ENCODE measurements at regions not wholly inside any gene's neighbourhood (a gene's known extent, or its start where the extent isn't known, plus 50 kb on each side); places are given as distances from the start of the nearest gene placed in this dataset.
A peak's percentile ranks its signal among the peaks of the same experiment; 100 is the strongest.

- no peaks in the 10 kb centered on the region for H3K36me3 ChIP-seq
- 30% methylated on average over 1 of the region's 1 CpG for WGBS
- H3K4me3 ChIP-seq, result no peak overlapping the region
- intact Hi-C loops (cut with DNase I), result no loop called here
- H3K4me1 ChIP-seq, result no peaks in the 10 kb centered on the region
- H3K27me3 ChIP-seq, result no peaks in the 10 kb centered on the region
- no peak overlapping the region for H3K27ac ChIP-seq (replicated peaks in 1 of 4)
- H3K9me3 ChIP-seq, result no peaks in the 10 kb centered on the region
- TF ChIP-seq POLR2A (IDR thresholded peaks at IDR 0.05; ENCODE audit: low read depth) (no peak), EP300 (IDR thresholded peaks at IDR 0.05) (no peak), POLR2AphosphoS5 (IDR thresholded peaks at IDR 0.05) (no peak), CTCF (IDR thresholded peaks at IDR 0.05) (no peak)
- no peak for DNase-seq (ENCODE audit: extremely low spot score)
Measured at GRCh38 chr4:45368832-45369231, 642.5 kb upstream of the GNPDA2 start.

GRCh38 chr4:45363931-45364330 is 637.6 kb upstream of the GNPDA2 start:
- intact Hi-C loops (cut with DNase I), result no loop called here
- WGBS, result 64% methylated on average over 3 of the region's 3 CpGs
- peaks cover 0 to 3% (median 0%) of the 10 kb centered on the region in 4 donors for H3K9me3 ChIP-seq

GRCh38 chr4:45358573-45359506 is 632.5 kb upstream of the GNPDA2 start:
- WGBS, result 69% methylated on average over 3 of the region's 3 CpGs
- no peak overlapping the region for H3K4me3 ChIP-seq
- intact Hi-C loops (cut with DNase I), result no loop called here
- no peaks in the 10 kb centered on the region for H3K36me3 ChIP-seq
- TF ChIP-seq POLR2AphosphoS5 (IDR thresholded peaks at IDR 0.05), result no peak
- no peak for TF ChIP-seq EP300 (IDR thresholded peaks at IDR 0.05)
- no peak for DNase-seq (ENCODE audit: extremely low spot score)
- H3K27me3 ChIP-seq, result no peaks in the 10 kb centered on the region
- H3K27ac ChIP-seq (replicated peaks in 1 of 4), result no peak overlapping the region
- no peaks in the 10 kb centered on the region for H3K4me1 ChIP-seq
- H3K9me3 ChIP-seq, result peaks cover 0 to 3% (median 0%) of the 10 kb centered on the region in 4 donors

More at GRCh38 chr4:45363931-45364330, 637.6 kb upstream of the GNPDA2 start:
- TF ChIP-seq CTCF (IDR thresholded peaks at IDR 0.05) (no peak), EP300 (IDR thresholded peaks at IDR 0.05) (no peak), POLR2A (IDR thresholded peaks at IDR 0.05; ENCODE audit: low read depth) (no peak), POLR2AphosphoS5 (IDR thresholded peaks at IDR 0.05) (no peak)
- Histone ChIP-seq H3K4me1 (no peaks in the 10 kb centered on the region), H3K4me3 (no peak overlapping the region), H3K27me3 (no peaks in the 10 kb centered on the region), H3K36me3 (no peaks in the 10 kb centered on the region), H3K27ac (replicated peaks in 1 of 4) (no peak overlapping the region)
- no peak for DNase-seq (ENCODE audit: extremely low spot score)

- Histone ChIP-seq H3K27ac (replicated peaks in 1 of 4) (no peak overlapping the region), H3K4me3 (no peak overlapping the region), H3K36me3 (no peaks in the 10 kb centered on the region), H3K27me3 (no peaks in the 10 kb centered on the region), H3K4me1 (peaks cover 0 to 6% (median 4%) of the 10 kb centered on the region in 4 donors), H3K9me3 (no peaks in the 10 kb centered on the region)
- TF ChIP-seq POLR2A (IDR thresholded peaks at IDR 0.05; ENCODE audit: low read depth) (no peak), EP300 (IDR thresholded peaks at IDR 0.05) (no peak), CTCF (IDR thresholded peaks at IDR 0.05) (no peak)
- intact Hi-C loops (cut with DNase I), result no loop called here
- DNase-seq (ENCODE audit: extremely low spot score), result no peak
Measured at GRCh38 chr4:45353161-45353560, 626.8 kb upstream of the GNPDA2 start.

- Histone ChIP-seq H3K9me3 (no peaks in the 10 kb centered on the region), H3K4me1 (peaks cover 0 to 6% (median 4%) of the 10 kb centered on the region in 4 donors), H3K27ac (replicated peaks in 1 of 4) (no peak overlapping the region), H3K36me3 (no peaks in the 10 kb centered on the region), H3K27me3 (no peaks in the 10 kb centered on the region), H3K4me3 (peak overlapping the region; percentile 32 to 44 (median 36))
- TF ChIP-seq EP300 (IDR thresholded peaks at IDR 0.05) (no peak), POLR2A (IDR thresholded peaks at IDR 0.05; ENCODE audit: low read depth) (no peak), POLR2AphosphoS5 (IDR thresholded peaks at IDR 0.05) (no peak), CTCF (IDR thresholded peaks at IDR 0.05) (no peak)
- intact Hi-C loops (cut with DNase I), result no loop called here
- DNase-seq (ENCODE audit: extremely low spot score), result no peak
- 8% methylated on average over 1 of the region's 1 CpG for WGBS
Measured at GRCh38 chr4:45350438-45350837, 624.1 kb upstream of the GNPDA2 start.
